NCI-H1092 treated with DMSO at 0.1 percent for 48 hours (cell line): ENCODE measurements at regions not wholly inside any gene's neighbourhood (a gene's known extent, or its start where the extent isn't known, plus 50 kb on each side); places are given as distances from the start of the nearest gene placed in this dataset.
A peak's percentile ranks its signal among the peaks of the same experiment; 100 is the strongest.

ENCODE experiments used
- DNase-seq: peaks from one replicate; lab custom pipeline; 2025; lab: John Stamatoyannopoulos, UW

GRCh38 chr13:99027661-99028425 is 50.0 kb upstream of the DOCK9 start:
- DNase-seq = no peak

GRCh38 chr13:99028890-99029289 is 51.0 kb upstream of the DOCK9 start:
- DNase-seq = peak; percentile 11

- DNase-seq = no peak
These were observed 51.7 kb upstream of the DOCK9 start for GRCh38 chr13:99029576-99029975.

GRCh38 chr13:99030326-99030725 is 52.5 kb upstream of the DOCK9 start:
- DNase-seq = no peak

GRCh38 chr13:99031832-99032231 is 54.0 kb upstream of the DOCK9 start:
- no peak for DNase-seq

- peak; percentile 78 for DNase-seq
These were observed 56.0 kb upstream of the DOCK9 start for GRCh38 chr13:99033814-99034213.

- DNase-seq = no peak
These were observed 56.6 kb upstream of the DOCK9 start for GRCh38 chr13:99034333-99035085.

- no peak for DNase-seq
These were observed 57.9 kb upstream of the DOCK9 start for GRCh38 chr13:99035715-99036114.

- no peak for DNase-seq
These were observed 59.9 kb upstream of the DOCK9 start for GRCh38 chr13:99037756-99038155.

GRCh38 chr13:99039718-99040280 is 61.9 kb upstream of the DOCK9 start:
- no peak for DNase-seq

- DNase-seq = no peak
These were observed 62.8 kb upstream of the DOCK9 start for GRCh38 chr13:99040536-99041131.

- DNase-seq = no peak
These were observed 63.5 kb upstream of the DOCK9 start for GRCh38 chr13:99041337-99041736.

- no peak for DNase-seq
These were observed 63.9 kb upstream of the DOCK9 start for GRCh38 chr13:99041788-99042187.

- DNase-seq = no peak
These were observed 64.8 kb upstream of the DOCK9 start for GRCh38 chr13:99042521-99043250.

- DNase-seq = no peak
These were observed 66.0 kb upstream of the DOCK9 start for GRCh38 chr13:99043831-99044231.

- DNase-seq = no peak
These were observed 66.9 kb upstream of the DOCK9 start for GRCh38 chr13:99044764-99045163.

- DNase-seq = no peak
These were observed 67.5 kb upstream of the DOCK9 start for GRCh38 chr13:99045396-99045795.

- DNase-seq = no peak
These were observed 69.0 kb upstream of the DOCK9 start for GRCh38 chr13:99046851-99047250.

GRCh38 chr13:99050983-99051488 is 73.2 kb upstream of the DOCK9 start:
- DNase-seq = no peak

- DNase-seq = no peak
These were observed 74.0 kb upstream of the DOCK9 start for GRCh38 chr13:99051768-99052455.

GRCh38 chr13:99053636-99054233 is 75.9 kb upstream of the DOCK9 start:
- no peak for DNase-seq
